HG03521 (cell line): ENCODE measurements at regions not wholly inside any gene's neighbourhood (a gene's known extent, or its start where the extent isn't known, plus 50 kb on each side); places are given as distances from the start of the nearest gene placed in this dataset.
A peak's percentile ranks its signal among the peaks of the same experiment; 100 is the strongest.

Experiments used
- ATAC-seq: cut with Tn5 transposase; IDR thresholded peaks from one replicate; pipeline ENCODE4 v1.9.1; 2021; ENCODE audit warnings: mild to moderate bottlenecking, moderate library complexity; ENCODE audit not compliant: unreplicated experiment

DNA sequence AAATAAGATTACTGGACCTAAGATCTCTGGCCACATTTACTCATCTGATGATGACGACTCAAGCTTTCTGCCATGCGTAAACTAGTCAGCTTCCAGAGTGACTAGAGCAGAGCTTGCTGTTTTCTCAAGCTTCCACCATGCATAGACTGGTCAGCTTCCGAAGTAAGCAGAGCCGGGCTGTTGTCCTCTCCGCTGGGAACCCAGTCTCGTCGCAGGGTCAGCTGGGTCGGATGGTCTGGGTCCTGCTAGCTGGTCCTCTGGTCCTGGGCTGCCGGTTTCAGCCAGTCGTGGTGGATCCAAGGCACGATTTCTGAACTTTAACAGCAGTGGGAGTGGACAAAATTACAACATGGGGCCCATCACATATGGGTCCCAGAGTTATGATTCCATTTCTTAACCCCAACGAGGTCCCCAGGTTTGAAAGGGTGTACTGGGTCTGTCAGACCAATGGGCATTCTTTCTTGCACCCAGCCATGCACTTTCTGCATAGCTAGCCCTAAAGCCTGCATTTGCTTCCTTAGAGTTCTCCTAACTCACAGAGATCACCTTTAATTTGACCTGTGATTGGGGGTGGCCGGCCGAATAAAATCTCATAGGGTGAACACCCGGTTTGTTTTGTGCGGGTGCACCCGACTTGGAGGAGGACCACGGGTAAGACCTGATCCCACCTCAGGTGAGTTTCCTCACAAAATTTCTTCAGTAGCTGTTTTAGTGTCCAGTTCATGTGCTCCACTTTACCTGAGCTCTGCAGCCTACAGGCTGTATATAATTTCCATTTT lies 1312.8 kb downstream of the TMEM121 start:
- no peak for ATAC-seq

- ATAC-seq, result no peak
These were observed 1313.9 kb downstream of the TMEM121 start for GRCh38 chr14:106840258-106840657.

DNA sequence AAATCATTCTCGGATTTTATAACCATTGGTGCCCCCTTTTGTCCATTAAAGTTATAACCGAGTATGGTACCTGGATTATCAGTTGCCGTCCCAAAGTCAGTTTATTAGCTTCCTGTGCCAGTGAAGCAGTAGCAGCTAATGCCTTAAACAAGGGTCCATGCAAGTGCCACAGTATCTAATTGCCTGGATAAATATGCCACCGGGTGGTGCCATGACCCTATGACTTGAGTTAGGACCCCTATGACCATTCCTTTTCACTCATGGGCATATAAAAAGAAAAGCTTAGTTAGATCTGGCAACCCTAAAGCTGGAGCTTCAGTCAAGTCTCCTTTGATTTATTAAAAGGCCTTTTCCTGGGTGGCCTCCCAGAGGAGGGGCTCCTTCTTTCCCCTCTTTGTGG lies 1314.6 kb downstream of the TMEM121 start:
- no peak for ATAC-seq

- ATAC-seq, result no peak
These were observed 1315.3 kb downstream of the TMEM121 start for GRCh38 chr14:106841701-106842100.

GRCh38 chr14:106842687-106843086 lies 1316.3 kb downstream of the TMEM121 start:
- ATAC-seq, result no peak

DNA sequence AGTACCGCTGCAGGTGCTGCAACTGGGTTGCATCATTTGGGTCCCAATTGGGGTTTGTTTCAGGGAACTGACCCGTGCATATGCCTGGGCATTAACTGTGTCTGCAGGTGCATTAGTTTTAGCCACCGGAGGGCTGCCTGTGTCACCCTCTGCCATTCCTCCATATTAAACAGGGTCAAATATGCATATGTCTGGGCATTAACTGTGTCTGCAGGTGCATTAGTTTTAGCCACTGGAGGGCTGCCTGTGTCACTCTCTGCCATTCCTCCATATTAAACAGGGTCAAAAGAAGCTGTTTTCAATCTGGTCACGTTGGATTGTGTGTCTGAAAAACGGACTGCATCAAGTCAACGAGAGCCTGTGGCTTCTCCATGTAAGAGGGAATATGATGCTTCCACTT lies 1317.0 kb downstream of the TMEM121 start:
- no peak for ATAC-seq

DNA sequence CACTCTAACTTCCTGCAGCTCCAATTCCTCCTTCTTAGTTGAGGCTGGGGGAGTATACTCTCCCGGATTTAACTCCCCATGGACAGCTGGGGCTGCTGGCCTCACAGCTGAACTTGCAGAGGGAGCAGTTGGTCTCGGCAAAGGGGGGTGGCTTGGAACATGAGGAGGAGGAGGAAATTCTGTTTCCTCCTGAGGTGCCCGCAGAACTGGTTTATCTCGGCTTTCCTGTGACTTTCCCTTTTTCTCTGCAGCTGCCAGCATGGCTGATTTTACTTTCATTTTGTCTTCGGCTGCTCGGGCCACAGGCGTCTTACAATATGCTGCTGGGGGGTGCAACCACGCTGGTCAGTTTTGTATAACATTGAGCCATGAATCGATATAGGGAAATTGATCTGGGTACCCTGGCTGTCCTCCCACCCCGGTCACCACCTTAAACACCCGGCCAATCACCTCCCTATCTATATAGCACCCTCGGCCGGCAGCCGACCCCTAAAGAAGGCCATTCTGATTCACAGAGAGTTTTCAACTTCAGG lies 1317.6 kb downstream of the TMEM121 start:
- no peak for ATAC-seq

DNA sequence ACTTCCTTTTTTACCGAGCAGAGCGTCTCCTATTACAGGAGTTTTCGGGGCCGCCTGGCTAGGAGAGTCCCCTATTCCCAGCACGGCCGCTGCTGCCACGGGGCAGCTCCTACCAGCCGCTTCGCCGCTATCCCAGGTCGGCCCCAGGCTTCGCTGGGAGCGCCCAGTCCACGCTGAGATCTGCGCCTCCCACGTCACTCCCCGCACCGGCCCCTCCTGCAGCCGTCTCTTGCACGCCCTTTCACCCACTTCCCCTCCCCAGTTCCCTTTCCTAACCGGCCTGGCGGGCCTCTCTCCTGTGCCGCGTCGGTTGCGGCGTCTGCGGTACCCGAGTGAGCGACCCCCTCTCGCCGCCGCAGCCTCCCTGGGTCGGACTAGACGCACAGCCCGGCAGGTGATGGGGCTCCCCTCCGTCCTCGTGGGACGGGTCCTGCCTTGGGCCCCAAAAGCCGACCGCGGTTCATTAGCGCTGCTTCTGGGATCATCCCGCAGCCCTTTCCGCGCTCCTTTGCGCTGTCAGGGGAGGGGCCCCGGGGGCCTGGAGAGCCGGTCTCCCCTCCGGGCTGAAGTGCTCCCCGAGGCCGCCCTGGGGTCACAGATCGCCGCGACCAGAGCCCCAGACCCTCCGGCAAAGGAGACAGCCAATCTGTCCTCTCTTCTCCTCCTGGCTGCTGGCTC lies 1318.4 kb downstream of the TMEM121 start:
- ATAC-seq, result peak; percentile 53

- ATAC-seq, result peak; percentile 24
These were observed 1319.1 kb downstream of the TMEM121 start for GRCh38 chr14:106845286-106846087.

GRCh38 chr14:106846218-106846617 lies 1319.8 kb downstream of the TMEM121 start:
- ATAC-seq, result no peak

- ATAC-seq, result no peak
These were observed 1322.1 kb downstream of the TMEM121 start for GRCh38 chr14:106848330-106849121.

GRCh38 chr14:106850913-106851825 lies 1324.8 kb downstream of the TMEM121 start:
- ATAC-seq, result peak; percentile 41

DNA sequence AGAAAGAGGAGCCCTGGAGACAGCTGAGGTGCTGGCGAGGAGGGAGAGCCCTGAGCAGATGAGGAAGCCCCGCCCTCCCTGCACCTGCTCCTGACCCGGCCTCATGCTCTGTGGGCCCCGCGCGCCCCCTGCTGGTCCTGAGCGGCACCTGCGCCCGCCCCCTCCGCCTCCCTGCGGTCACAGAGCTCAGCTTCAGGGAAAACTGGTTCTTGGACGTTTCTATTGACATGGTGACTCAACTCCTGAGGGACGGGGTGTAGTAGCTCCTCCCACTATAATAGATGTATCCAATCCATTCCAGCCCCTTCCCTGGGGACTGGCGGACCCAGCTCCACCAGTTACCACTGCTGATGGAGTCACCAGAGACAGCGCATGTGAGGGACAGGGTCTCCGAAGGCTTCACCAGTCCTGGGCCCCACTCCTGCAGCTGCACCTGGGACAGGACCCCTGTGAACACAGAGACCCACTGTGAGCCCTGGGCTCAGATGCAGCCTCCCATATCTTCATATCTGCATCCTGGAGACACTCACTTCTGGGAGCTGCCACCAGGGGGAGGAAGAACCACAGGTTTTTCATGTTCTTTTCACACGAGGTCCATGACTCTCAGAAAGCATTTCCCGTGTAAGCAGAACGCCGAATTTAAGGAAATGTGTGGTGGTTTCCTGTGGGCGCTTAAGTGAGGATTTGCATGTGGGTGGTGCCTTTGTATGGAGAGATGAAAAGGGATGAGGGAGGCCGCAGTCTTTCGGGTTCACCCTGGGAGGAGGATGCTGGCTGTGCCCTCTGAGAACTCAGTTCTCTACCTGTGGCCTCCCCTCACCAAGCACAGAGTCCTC lies 1346.4 kb downstream of the TMEM121 start:
- peak; percentile 45 for ATAC-seq

DNA sequence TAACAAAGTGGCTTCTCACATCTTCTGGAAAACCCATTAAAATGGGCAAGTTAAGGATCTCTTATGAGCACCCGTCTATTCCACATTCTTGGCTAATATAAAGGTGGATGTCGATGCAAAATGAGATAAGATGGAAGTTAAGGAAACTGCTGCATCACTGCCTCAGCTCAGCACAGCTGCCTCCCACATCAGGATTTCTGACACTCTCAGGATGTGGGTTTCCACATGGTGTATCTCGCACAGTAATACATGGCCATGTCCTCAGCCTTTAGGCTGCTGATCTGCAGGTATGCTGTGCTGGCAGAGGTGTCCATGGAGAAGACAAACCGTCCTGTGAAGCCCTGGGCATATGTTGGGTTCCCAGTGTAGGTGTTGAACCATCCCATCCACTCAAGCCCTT lies 1348.0 kb downstream of the TMEM121 start:
- ATAC-seq, result no peak

- no peak for ATAC-seq
These were observed 1349.1 kb downstream of the TMEM121 start for GRCh38 chr14:106875503-106875902.

DNA sequence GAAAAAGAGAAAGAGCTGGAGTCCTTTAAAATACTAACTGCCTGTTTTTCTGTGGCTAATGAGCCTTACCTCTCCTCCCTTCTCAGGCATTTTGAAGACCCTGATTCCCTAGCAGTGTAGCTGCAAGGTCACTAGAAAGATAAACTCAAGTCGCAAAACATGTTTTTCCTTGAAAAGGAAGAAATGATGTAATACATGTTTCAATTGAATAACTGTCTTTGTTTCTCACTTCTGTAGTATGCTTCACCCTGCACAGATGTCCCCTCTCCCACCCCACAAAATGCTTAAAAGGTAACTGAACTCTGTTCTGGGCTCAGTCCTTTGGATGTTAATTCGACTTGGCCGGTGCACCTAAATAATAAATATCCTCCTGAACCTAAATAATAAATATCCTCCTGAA lies 1350.3 kb downstream of the TMEM121 start:
- ATAC-seq, result no peak

GRCh38 chr14:106877517-106877916 lies 1351.1 kb downstream of the TMEM121 start:
- no peak for ATAC-seq

DNA sequence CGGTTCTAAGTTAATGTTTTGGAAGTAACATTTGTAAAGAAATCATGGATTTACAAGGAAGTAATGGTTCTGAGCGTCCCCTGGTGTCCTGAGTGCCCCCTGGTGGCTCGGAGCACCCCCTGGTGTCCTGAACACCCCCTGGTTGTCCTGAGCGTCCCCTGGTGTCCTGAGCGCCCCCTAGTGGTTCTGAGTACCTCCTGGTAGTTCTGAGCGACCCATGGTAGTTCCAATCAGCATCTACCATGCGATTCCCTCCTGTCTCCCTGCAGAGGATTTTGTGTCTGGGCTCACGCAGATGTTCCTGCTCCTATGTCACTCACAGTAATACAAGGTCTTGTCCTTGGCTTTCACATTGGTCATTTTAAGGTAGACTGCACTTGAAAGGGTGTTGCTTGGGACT lies 1352.9 kb downstream of the TMEM121 start:
- no peak for ATAC-seq
